Transverse colon (tissue), 4 donors: ENCODE measurements at regions not wholly inside any gene's neighbourhood (a gene's known extent, or its start where the extent isn't known, plus 50 kb on each side); places are given as distances from the start of the nearest gene placed in this dataset.

Experiments
- CTCF ChIP-seq, 5 experiments: fragments of 200-600 bp in 3 of 5; fragments of 450-650 bp in 2 of 5; sonication (generic) in 3 of 5; IDR thresholded peaks; 1 replicate in 2 of 5; 2 replicates in 3 of 5; pipeline ENCODE4 v1.5.1; 2016 to 2017; ENCODE audit warnings: antibody characterized with exemption in 5 of 5, inconsistent platforms in 3 of 5, mild to moderate bottlenecking in 2 of 5, moderate library complexity in 1 of 5
- EP300 ChIP-seq: sonication (generic); formaldehyde crosslinking; IDR thresholded peaks from one replicate; pipeline ENCODE4 v1.6.1; 2017; ENCODE audit warnings: antibody characterized with exemption, low read depth
- POLR2A ChIP-seq: fragments of 450-650 bp; IDR thresholded peaks from one replicate; pipeline ENCODE4 v1.6.1; 2016; ENCODE audit warnings: antibody characterized with exemption, mild to moderate bottlenecking, moderate library complexity
- POLR2AphosphoS5 ChIP-seq, 3 donors: sonication (generic); formaldehyde crosslinking; IDR thresholded peaks; one replicate each; pipeline ENCODE4 v1.6.1; 2016; ENCODE audit warnings: antibody characterized with exemption in 3 of 3

DNA sequence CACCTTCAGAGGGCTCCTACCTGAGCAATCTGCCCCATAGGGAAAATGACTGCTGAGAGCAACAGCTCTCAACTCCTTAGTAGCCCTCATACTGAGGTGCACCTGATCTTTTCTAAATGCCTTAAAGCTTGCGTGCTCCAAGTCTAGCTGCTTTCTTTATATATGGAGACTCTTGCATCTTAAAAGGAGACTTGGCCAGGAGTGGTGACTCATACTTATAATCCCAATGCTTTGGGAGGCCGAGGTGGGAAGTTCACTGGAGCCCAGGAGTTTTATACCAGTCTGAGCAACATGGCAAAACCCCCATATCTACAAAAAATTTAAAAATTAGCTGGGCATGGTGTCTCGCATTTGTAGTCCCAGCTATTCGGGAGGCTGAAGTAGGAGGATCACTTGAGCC lies 78.1 kb upstream of the TRIM2 start:
- no peak for TF ChIP-seq CTCF (IDR thresholded peaks at IDR 0.05)
- TF ChIP-seq POLR2AphosphoS5 (IDR thresholded peaks at IDR 0.05) = no peak
- no peak for TF ChIP-seq EP300
- no peak for TF ChIP-seq POLR2A
